ENCODE measurements at regions not wholly inside any gene's neighbourhood (a gene's known extent, or its start where the extent isn't known, plus 50 kb on each side); places are given as distances from the start of the nearest gene placed in this dataset.

- TF ChIP-seq CTCF (IDR thresholded peaks at IDR 0.05): no peak
- no peak for TF ChIP-seq POLR2A (IDR thresholded peaks at IDR 0.05)
These were observed 108.6 kb upstream of the DYRK2 start for GRCh38 chr12:67539946-67540345.

All from stomach (tissue), 4 donors.